ENCODE measurements at regions not wholly inside any gene's neighbourhood (a gene's known extent, or its start where the extent isn't known, plus 50 kb on each side); places are given as distances from the start of the nearest gene placed in this dataset.

DNA sequence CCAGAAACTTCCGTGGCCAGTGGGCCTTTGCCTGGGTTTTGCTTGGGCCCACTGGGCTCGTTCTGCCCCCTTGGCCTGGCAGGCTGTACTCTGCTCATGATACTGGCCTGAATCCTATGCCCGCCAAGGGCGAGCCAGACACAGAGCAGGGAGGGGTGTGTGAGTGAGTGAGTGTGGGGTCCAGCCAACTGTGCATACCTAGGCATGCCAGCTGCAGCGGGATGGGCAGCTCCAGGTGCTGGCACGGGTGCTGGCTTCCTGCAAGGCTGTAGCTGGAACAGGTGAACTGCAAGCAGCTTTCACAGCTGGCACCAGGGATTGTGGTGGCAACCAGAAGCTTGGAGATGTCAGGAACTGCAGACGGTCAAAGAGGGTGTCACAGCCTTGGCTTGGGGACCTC lies 1276.4 kb downstream of the SLC16A7 start:
- DNase-seq (ENCODE audit: low spot score): no peak

DNA sequence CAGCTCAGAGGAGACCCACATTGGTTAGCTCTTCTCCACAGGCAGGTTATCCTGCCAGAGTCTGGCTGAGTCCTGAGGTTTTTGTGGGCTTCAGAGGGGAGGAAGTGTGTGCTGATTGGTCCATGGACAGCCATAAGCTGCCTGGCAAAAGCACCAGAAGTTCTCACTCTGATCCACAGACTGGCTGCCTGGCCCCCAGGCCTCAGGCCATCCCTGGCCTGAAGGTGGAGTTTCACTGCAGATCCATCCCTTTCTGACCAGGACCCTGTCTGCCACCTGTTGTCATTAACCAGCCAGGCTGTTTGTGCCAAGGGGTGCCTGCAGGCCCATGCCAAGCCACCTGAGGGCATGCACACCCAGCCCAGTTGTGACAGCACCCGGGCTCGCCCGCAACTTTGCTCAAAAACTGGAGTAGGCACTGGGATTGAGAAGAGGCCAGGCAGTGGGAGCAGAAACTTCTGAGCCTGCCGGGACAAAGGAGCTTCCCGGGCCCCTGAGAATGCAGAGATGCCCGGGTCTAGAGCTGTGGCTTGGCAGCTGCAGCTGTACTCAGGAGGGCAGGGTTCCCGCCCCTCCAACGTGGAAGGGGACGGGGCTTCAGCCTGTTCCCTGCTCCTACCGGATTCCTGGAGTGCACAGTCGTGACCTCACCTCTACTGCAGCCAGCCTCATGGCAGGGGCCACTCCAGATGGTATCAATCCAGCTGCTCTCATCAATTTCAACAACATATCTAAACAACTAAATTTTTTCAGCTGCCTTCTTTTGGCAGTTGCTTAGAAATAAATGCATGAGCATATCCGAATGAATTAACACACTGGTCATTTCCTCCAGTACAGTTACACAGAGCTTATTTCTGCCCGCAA lies 1277.3 kb downstream of the SLC16A7 start:
- DNase-seq (ENCODE audit: low spot score): no peak

- no peak for DNase-seq (ENCODE audit: low spot score)
Measured at GRCh38 chr12:60874091-60874490, 1278.3 kb downstream of the SLC16A7 start.

- no peak for DNase-seq (ENCODE audit: low spot score)
Measured at GRCh38 chr12:60920841-60921495, 1325.1 kb downstream of the SLC16A7 start.

- DNase-seq (ENCODE audit: low spot score): no peak
Measured at GRCh38 chr12:60921541-60921940, 1325.7 kb downstream of the SLC16A7 start.

- no peak for DNase-seq (ENCODE audit: low spot score)
Measured at GRCh38 chr12:60926256-60926655, 1330.4 kb downstream of the SLC16A7 start.

DNA sequence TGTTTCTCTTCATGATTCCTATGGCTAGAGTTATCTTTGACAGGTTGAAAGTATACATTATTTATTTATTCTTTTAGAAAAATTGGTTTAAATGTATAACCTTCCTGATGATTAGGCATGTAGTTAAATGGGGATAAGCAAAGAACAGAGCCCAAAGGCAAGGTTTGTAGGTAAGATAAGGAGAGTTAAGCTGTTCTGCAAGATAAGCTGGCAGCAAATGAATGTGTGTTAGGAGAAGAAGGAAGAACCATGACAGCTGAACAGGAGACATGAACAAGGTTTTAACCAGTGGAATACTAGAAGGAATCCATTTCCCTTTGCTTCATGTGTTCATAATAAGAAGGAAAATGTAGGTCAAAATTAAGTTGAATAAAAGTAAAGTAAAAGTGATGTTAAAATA lies 1330.1 kb upstream of the USP15 start:
- DNase-seq (ENCODE audit: low spot score): no peak

- no peak for DNase-seq (ENCODE audit: low spot score)
Measured at GRCh38 chr12:60935981-60936761, 1324.0 kb upstream of the USP15 start.

GRCh38 chr12:60947533-60947932 lies 1312.7 kb upstream of the USP15 start:
- DNase-seq (ENCODE audit: low spot score): no peak

DNA sequence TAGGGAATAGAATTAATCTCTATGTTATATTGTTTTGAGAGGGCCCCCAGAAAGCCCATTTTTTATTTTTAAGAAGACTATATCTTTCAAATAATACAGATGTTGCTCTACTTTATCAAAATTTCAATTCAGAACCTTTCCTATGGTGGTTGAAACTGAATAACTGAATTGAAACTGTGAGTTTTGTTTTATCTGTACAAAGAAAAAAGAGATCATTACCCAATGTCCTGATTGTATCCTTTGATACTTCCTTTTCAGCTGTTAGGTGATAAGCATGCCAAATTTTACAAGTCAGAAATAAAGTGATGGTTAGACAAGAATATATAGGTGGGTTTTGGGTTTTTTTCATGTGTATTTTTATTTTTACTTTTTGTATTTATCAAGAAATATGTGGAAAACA lies 1293.1 kb upstream of the USP15 start:
- no peak for DNase-seq (ENCODE audit: low spot score)

DNA sequence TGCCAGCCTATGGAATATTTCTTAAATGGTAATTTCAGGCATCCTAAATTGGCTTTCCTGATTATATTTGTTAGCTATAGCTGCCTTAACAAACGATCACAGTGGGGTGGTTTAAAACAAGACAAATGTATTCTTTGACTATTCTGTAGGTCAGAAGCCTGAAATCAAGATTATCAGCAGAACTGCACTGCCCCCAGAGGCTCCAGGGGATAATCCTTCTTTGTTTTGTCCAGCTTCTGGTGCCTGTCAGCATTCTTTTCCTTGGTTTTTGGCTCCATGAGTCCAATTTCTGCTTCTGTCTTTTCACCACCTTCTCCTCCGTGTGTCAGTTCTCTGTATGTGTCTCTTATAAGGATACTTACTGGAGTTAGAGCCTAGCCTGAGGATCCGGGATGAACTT lies 1282.2 kb upstream of the USP15 start:
- no peak for DNase-seq (ENCODE audit: low spot score)

- no peak for DNase-seq (ENCODE audit: low spot score)
Measured at GRCh38 chr12:60980558-60980957, 1279.6 kb upstream of the USP15 start.

DNA sequence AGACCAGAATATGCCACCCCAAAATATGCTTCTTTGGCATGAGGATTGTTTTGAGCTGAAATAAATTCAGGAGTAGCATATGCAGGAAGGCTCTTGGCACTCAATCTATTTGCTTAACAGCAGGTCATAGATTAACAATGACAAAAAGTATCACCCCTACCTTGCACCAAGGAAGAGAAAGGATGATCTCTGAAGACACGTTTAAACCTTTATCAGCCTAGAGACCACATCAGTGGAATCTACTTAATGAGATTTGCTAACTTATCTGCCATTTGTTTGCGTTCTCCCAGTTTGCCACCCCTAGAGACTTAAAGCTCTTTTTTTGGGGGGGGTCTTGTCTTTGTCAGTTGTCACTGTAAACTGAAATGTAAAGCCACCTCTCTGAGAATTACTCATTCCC lies 1278.7 kb upstream of the USP15 start:
- DNase-seq (ENCODE audit: low spot score): no peak

- no peak for DNase-seq (ENCODE audit: low spot score)
Measured at GRCh38 chr12:60992087-60992486, 1268.1 kb upstream of the USP15 start.

- DNase-seq (ENCODE audit: low spot score): no peak
Measured at GRCh38 chr12:60995256-60995825, 1264.9 kb upstream of the USP15 start.

DNA sequence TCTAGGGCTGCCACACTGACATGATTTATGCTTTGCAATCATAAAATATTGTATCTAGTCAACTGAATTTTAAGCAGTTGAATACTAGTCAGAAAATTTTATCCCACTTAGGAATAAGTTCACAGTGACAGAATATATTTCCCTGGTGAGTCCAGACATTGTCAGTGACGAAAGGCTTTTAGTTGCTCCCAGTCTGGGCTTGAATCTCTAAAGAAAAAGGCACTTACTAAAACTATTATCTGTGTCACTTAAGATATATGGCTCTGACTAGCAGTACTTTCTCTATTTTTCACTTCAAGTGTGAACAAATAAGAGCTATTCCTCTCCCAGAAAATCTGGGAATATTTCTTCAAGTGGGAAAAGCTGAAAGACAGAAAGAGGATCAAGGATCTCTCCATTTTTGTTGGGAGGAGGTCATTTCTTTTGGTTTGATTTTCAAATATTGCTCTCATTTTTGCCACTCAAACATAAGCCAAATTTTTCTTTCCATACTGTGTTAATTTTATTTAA lies 1262.3 kb upstream of the USP15 start:
- DNase-seq (ENCODE audit: low spot score): no peak

GRCh38 chr12:61009192-61009591 lies 1251.0 kb upstream of the USP15 start:
- no peak for DNase-seq (ENCODE audit: low spot score)

GRCh38 chr12:61011767-61012423 lies 1248.3 kb upstream of the USP15 start:
- no peak for DNase-seq (ENCODE audit: low spot score)

DNA sequence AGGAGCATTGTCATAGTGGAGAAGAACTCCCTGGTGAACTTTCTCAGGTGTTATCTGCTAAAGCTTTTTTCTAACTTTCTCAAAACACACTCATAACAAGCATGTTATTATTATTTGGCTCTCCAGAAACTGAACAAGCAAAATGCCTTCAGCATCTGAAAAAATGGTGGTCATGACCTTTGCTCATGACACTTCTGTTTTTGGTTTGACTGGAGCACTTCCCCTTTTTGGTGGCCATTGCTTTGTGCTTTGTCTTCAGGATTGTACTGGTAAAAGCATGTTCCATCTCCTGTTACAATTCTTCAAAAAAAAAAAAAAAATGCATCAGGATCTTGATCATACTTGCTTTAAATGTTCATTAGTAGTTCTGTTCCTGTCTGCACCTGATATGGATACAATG lies 1241.6 kb upstream of the USP15 start:
- no peak for DNase-seq (ENCODE audit: low spot score)

GRCh38 chr12:61023231-61023630 lies 1237.0 kb upstream of the USP15 start:
- no peak for DNase-seq (ENCODE audit: low spot score)

DNA sequence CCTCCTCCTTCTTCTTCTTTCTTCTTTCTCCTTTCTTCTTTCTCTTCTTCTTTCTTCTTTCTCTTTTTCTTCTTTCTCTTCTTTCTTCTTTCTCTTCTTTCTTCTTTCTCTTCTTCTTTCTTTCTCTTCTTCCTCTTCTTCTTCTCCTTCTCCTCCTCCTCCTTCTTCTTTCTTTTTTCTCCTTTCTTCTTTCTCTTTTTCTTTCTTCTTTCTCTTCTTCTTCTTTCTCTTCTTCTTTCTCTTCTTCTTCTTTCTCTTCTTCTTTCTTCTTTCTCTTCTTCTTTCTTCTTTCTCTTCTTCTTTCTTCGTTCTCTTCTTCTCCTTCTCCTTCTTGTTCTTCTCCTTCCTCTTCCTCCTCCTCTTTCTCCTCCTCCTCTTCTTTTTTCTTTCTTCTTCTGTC lies 1230.7 kb upstream of the USP15 start:
- no peak for DNase-seq (ENCODE audit: low spot score)

DNA sequence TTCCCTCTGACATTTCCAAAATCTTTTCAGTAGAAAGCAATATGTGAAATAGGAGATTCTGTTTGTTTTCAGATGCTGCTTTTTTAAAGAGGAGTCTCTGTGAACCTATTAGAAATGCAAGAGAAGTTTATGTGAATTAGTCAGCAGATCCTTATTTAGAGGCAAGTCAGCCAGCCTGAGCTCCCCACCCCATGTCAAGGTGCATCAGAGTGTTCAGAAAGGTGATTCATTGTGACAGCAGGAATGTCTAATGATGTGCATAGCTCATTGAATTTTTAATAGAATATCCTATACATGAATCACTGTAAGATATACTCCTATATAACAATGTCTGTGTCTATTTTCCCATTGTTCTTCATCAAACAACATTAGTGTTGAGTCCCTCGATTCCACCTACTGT lies 1222.4 kb upstream of the USP15 start:
- no peak for DNase-seq (ENCODE audit: low spot score)
